ENCODE measurements at regions not wholly inside any gene's neighbourhood (a gene's known extent, or its start where the extent isn't known, plus 50 kb on each side); places are given as distances from the start of the nearest gene placed in this dataset.

DNA sequence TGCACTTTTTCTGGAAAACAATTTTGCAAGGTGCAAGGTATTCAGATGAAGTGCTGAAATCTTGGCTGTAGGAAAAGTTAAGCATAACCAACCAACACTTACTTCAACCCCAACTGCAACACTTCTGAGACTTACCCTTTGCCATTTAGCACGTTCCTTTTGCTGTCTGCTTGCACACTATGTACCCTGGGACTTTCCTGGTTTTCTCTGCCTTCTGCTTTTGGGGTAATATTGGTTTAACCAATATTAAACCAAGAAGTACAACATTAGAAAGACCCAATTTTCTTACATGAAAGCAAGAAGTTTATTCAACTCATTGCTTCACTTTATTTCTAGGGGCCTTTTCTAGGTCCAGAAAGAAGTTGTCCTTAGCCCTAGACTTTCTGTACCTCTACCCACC is 193.0 kb downstream of the HLX start:
- DNase-seq: no peak

- DNase-seq: no peak
Measured at GRCh38 chr1:221074332-221074731, 195.1 kb downstream of the HLX start.

- no peak for DNase-seq
Measured at GRCh38 chr1:221075911-221076310, 196.7 kb downstream of the HLX start.

DNA sequence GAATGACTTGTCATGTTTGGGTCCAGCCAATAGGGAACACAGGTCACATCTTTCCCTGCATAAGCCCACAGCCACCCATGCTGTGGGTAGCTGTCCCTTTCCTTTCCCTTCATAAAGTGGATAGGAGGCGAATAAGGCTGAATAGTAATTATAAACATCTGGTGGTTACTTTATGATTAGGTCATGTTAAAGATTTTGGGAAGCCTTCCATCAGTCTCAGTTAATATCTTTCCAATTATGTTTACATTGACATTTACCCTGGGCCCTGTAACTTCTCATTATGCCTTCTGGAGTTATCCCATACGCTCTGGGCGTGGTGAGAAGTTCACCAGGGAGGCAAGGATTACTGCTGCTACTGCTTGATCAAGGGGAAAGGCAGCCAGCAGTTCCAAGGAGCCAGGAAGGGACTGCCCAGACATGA is 197.2 kb downstream of the HLX start:
- no peak for DNase-seq

- DNase-seq: no peak
Measured at GRCh38 chr1:221078260-221078965, 199.2 kb downstream of the HLX start.

DNA sequence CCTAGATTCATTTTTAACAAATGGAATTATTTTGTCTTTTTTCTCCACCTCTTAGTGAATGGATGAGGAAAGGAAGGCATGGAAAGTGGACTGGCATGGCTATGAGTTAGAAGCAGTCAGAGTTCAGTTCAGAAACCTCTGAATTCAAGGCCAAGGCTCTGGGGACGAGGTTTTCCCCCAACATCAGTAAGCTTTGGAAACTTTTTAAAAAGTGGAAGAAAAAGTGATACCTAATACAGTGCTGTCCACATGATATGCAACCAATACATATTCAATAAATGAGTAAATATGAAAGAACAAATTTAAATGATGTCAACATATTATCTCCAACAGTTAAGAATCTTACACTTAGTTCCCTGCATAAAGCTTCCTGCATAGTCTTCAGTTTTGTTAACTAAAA is 204.7 kb downstream of the HLX start:
- DNase-seq: no peak

- DNase-seq: no peak
Measured at GRCh38 chr1:221084681-221085080, 205.4 kb downstream of the HLX start.

DNA sequence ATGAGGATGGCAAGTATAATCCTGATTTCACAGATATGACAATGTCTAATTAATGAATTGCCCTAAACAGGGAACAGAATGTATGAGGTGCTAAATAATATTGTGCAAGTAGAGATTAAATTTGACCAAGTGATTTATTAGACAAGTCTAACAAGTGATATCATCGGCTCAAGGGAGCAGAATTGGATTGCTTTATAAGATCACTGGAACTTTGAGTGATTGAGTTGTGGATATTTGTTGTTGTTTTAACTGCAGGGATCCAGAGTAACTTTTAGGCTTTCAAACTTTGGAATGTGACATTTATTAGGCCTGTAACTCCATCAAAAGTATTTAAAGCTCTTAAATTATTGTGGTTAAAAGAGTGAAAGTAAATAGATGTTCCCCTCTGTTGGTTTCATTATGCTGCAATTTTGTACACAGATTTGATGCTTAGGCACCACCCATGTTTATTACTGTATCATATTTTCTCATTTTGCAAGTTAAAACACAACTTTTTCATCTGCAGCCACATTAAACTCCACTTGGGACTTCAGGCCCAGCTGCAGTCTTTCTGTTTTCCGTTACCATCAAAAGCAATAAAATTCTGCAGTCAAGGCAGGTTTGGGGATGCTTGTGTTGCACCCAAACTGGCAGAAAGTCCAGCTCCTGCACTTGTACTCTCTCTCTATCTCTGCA is 206.6 kb downstream of the HLX start:
- DNase-seq: no peak

- no peak for DNase-seq
Measured at GRCh38 chr1:221087919-221088318, 208.7 kb downstream of the HLX start.

DNA sequence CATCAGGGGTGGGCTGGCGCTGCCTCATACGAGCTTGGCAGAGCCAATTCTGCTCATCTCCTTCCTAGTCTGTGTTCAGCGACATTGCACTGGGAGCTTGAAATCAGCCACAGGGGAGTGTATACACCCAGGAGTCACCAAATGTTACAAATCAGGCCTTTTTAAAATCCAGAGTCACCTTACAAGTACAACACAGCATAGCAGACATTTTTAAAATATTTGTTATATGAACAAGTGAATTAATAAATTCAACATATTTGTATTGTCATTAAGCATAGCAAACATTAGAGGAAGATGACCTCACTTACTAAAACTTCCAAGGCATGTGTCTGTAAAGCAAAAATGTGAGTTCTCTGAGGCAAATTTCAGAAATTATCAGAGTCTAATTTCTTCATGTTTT is 210.0 kb downstream of the HLX start:
- no peak for DNase-seq

GRCh38 chr1:221089803-221090202 is 210.6 kb downstream of the HLX start:
- DNase-seq: no peak

DNA sequence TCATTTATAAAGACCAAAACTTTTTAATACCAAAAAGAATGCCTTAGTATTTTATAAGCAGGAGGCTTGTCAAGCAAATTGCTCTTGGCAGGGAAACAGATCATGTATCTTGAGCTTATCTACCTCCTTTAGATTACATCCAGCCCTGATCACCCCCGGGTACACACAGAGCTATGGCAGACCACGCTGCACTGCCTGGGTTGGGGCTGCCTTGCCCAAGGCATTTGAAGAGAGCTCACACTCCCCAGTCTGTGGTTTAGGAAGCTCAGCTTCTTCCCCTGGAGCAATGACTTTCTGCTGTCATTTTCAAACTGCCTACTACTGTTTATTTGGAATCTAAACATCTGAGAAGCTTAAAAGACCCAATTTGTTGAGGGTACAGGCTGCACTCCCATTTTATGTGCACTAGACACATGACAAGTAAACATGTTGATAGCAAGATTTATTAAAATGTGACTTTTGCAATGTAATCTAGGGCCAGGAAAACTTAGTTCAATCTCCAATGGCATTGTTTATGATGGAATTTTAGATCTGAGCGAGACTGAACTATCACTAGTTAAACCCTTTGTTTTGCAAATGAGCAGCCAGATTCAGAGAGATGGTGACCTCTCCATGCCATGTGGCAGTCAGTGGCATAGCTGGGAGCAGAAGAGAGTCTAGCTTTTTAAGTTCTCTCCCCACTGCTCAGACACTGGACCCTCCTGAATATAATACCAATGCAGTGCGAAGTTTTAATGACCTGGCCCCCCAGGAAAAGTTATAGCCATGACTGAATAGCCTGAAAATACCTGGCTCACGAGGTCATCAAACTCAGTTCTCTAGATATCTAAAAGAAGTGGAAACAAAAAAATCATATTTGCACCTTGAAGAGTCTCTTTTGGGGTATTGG is 214.9 kb downstream of the HLX start:
- no peak for DNase-seq

- DNase-seq: no peak
Measured at GRCh38 chr1:221097479-221098281, 218.4 kb downstream of the HLX start.

DNA sequence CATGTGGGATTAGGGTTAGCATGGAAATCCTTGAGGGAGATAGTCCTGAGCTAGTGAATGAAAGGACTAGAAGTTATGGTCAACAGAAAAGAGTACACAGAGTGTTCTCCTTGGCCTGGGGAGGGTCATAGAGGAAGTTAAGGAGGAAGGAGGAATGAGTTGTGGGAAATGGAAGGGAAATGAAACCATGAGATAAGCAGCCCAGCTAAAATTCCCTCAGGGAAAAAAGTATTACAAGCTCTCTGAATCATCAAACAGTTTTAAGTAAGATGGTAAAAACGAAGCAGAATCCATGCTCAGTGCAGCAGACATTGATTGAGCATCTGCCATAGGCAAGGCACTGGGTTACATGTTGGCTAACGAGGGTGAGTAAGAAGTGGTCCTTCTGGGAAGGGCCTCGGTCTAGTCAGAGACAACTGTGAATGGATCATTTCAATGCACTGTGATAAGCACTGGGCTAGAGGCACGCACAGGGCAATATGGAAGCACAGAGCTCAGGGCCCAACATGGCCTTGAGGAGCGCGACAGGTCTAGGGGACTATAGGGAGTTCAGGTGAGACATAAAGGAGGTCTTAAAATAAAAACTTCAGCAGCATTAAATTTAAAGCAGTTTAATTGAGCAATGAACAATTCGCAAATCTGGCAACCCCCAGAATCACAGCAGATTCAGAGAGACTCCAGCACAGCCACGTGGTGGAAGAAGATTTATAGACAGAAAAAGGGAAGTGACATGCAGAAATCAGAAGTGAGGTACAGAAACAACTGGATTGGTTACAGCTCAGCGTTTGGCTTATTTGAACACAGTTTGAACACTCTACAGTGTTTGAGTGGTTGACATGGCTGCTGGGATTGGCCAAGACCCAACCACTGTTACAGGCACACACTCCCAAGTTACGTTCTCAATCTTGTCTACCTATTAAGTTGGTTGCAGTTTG is 219.5 kb downstream of the HLX start:
- DNase-seq: no peak

GRCh38 chr1:221099747-221100595 is 220.7 kb downstream of the HLX start:
- no peak for DNase-seq

DNA sequence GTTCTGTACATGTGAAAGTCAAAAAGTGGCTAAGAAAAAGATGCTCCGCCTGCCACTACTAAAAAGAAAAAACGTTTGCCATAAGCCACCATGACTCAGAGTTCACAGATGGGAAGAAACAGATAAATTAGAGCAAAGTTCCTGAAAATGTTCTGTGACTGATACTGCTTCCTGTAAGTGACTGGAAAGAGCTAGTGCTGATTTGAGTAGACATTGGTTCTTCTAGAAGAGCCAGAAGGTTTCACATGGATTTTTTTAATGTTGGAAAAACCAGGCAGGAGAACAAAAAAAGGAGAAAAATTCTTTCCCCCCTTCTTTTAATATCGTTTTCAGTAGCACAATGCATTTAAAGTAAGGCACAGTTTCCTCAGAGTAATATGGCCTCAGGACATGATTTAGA is 221.4 kb downstream of the HLX start:
- no peak for DNase-seq

DNA sequence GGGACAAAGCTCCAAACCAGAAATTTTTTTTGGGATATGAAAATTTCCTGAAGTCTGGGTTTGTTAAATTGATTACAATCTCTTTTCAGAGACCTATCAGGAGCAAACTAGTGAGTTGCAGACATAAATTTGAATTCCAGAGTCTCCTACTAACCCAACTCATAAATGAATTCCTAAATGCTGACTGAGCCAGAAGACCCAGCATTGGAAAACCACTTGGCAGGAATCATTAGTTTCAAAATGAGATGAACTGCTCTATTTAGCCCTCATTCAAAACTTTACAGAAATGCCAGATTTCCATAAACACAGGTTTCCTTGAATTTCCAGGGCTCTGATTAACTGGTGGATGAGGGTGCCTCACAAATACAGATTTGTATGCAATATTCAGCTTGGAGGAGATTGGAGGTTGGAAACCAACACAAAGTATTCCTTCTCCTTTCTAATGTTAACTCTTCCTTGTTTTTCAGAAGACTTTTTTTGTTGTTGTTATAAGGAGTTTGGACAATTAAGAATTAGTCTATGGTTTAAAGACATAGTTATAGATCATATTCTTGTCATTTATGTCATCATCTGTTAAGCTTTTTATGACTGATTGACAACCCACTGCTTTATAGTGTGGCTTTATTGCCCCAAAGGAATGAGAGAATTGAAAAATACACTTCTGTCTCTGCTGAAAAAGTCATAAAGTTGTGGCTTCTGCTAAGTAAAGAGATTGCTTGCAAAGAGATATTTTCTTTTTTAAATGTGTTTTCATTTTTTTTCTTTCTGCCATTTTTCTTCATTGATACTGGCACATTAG is 222.8 kb downstream of the HLX start:
- DNase-seq: no peak

- DNase-seq: no peak
Measured at GRCh38 chr1:221104596-221104995, 225.4 kb downstream of the HLX start.

DNA sequence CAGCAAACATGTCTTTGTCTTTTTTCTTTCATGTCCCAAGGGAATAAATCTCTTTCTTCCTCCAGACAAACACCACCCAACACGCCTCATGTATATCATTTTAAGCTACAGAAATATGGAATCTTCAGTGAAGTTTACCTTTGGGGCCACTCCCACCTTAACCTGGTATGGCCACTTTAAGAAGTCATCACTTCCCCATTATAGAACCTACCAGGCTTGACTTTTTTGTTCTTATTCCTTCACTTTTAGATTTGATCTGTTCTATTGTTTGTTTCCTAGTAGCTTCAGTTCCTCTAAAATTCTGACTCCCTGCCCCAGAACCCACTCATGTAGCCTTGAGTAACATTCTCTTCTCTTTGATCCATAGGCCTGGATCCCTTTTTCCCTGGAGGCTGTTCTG is 226.3 kb downstream of the HLX start:
- no peak for DNase-seq

GRCh38 chr1:221106616-221107015 is 227.4 kb downstream of the HLX start:
- no peak for DNase-seq
